Large intestine (tissue), 3 donors: ENCODE measurements at regions not wholly inside any gene's neighbourhood (a gene's known extent, or its start where the extent isn't known, plus 50 kb on each side); places are given as distances from the start of the nearest gene placed in this dataset.
"Not testable (repeated sequence)": the region's sequence is repeated elsewhere in the genome, so short reads cannot be mapped to it uniquely, and the experiment has no call there.

ENCODE experiments used
- DNase-seq, 2 donors: peaks; one replicate each; pipeline versions ENCODE4 v3.0.0 to v3.0.0-alpha.2; 2013
- H3K27ac ChIP-seq: one replicate; pipeline ENCODE4 v1.5.1; 2013; ENCODE audit warnings: low read length
- H3K27me3 ChIP-seq: 2 replicates; pipeline ENCODE4 v1.6.1; 2013; ENCODE audit warnings: low read length; ENCODE audit not compliant: control insufficient read depth, insufficient read depth
- H3K36me3 ChIP-seq: 2 replicates; pipeline ENCODE4 v1.6.1; 2013; ENCODE audit warnings: low read length; ENCODE audit not compliant: control insufficient read depth, insufficient read depth
- H3K4me1 ChIP-seq: one replicate; pipeline ENCODE4 v1.6.1; 2013; ENCODE audit warnings: low read length; ENCODE audit not compliant: control insufficient read depth, insufficient read depth
- H3K4me3 ChIP-seq: one replicate; pipeline ENCODE4 v1.5.1; 2013; ENCODE audit warnings: low read length
- H3K9me3 ChIP-seq: one replicate; pipeline ENCODE4 v1.6.1; 2013; ENCODE audit warnings: mild to moderate bottlenecking, low read depth, low read length, moderate library complexity; ENCODE audit not compliant: control insufficient read depth
- WGBS: methylation state at CpG from one replicate; pipeline ENCODE4 v1.1.5; 2013; ENCODE audit warnings: low lambda C conversion rate; ENCODE audit not compliant: insufficient coverage; 5-methylcytosine and 5-hydroxymethylcytosine counted together

DNA sequence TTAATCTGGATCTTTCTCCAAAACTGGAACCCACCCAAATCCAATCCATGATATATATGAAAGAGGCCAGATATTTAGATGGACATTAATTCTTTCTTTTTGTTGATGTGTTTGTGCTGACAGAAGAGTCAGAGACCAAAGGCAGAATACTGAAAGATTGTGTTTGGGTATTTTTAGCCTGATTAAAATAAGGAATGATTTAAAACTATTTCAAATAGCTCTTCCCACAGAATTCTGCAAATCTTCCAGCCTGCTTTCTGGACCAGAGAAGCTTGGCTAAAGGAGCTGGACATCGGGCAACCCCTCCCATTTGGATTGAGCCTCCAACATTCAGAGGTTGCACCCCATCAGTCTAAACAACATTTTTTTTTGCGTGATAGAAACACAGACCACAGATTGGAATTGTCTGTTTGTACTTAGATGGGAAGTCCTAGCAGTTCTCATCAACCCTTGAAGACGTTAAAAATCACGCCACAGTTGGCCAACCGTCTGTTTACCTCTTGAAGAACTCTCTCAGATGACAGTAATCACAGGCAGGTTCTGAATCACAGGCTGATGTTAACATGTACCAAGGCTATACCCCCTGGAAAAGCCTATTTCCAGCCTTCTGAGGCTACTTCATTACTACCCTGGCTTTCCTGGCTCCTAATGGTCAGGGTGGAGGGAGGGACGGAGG is 155.2 kb upstream of the NRP1 start:
- no peaks in the 10 kb centered on the region for H3K4me1 ChIP-seq
- no CpG with 5 or more reads among the region's 6 CpGs for WGBS
- no peak overlapping the region for H3K27ac ChIP-seq
- no peak for DNase-seq
- H3K27me3 ChIP-seq = no peaks in the 10 kb centered on the region
- no peaks in the 10 kb centered on the region for H3K9me3 ChIP-seq
- no peaks in the 10 kb centered on the region for H3K36me3 ChIP-seq
- H3K4me3 ChIP-seq = no peak overlapping the region

DNA sequence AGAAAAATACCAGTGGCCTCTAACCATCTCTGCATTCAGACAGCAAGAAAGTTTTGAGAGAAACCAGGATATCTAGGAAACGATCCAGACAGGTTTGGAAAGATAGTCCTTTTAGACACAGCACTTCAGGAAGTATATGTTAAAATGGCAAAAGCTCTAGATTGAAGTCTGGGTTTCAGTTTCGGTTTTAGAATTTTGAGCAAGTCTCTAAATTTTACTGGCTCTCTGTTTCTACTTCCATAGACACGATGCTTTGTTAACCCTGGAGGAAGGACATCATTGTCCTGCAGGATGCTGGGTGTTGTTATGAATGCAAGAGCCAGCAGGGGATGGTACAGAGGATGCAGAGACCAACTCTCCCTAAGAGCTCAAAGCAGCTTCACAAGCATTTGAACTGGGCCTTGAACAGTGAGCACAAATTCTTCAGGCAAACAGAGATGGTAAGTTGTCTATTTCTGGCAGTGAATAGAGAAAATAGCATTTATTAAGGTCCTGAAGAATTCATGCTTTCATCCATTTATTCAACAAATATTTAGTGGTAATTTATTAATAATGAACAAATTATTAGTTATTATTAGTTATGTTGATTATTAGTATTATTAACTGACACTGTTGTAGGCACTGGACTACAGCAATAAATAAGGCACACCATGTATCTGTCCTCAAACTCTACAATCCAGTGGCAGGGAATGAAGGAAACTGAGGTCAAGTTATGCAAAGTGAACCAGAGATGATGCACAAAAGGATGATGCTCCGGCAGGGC is 152.7 kb upstream of the NRP1 start:
- H3K27ac ChIP-seq = no peak overlapping the region
- H3K27me3 ChIP-seq = no peaks in the 10 kb centered on the region
- H3K4me3 ChIP-seq = no peak overlapping the region
- no peaks in the 10 kb centered on the region for H3K36me3 ChIP-seq
- DNase-seq = no peak
- H3K4me1 ChIP-seq = no peaks in the 10 kb centered on the region
- 70% methylated on average over 2 of the region's 4 CpGs for WGBS
- no peaks in the 10 kb centered on the region for H3K9me3 ChIP-seq

DNA sequence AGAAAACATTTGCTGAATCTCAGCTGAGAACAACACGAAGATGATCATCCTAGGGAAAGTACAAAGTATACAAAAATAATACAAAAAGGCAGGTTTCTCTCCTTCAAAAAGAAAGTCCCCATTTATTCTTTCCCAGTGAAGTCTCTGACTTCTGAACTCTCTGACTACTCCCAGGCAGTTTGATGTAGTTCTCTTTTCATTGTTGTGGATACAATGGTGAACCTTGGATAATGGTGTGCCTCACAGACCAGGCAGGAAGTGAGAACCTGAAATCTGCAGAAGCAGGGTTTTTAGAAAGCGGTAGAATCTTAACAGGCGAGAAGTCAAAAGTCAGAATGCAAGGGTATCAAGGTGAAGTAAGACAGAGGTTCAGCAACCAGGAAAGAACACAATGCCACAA is 150.8 kb upstream of the NRP1 start:
- no peak for DNase-seq
- Histone ChIP-seq H3K36me3 (no peaks in the 10 kb centered on the region), H3K4me1 (no peaks in the 10 kb centered on the region), H3K27me3 (no peaks in the 10 kb centered on the region), H3K9me3 (peaks cover 2% of the 10 kb centered on the region), H3K27ac (no peak overlapping the region), H3K4me3 (no peak overlapping the region)
- WGBS = 60% methylated on average over 1 of the region's 3 CpGs

DNA sequence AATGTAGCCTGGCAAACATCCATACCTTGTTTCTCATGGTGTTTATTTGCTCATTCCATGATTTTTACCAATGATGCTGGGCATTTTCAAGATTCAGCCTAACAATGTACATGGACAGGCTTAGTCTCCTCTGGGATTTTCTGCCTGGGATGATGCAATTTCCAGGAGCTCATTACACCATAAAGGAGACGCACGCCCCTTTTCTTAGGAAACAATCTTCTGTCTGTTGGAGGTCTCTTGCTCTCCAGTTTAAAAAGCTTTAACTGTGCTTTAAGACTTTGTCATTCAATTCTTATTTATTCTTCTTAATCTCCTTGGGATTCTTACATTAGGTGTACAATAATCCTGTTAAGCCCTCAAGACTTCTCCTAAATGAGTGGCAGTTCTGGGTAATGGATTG is 150.3 kb upstream of the NRP1 start:
- Histone ChIP-seq H3K4me3 (no peak overlapping the region), H3K27me3 (no peaks in the 10 kb centered on the region), H3K4me1 (no peaks in the 10 kb centered on the region), H3K27ac (no peak overlapping the region), H3K9me3 (peaks cover 4% of the 10 kb centered on the region), H3K36me3 (no peaks in the 10 kb centered on the region)
- DNase-seq = no peak
- 40% methylated on average over 1 of the region's 2 CpGs for WGBS

DNA sequence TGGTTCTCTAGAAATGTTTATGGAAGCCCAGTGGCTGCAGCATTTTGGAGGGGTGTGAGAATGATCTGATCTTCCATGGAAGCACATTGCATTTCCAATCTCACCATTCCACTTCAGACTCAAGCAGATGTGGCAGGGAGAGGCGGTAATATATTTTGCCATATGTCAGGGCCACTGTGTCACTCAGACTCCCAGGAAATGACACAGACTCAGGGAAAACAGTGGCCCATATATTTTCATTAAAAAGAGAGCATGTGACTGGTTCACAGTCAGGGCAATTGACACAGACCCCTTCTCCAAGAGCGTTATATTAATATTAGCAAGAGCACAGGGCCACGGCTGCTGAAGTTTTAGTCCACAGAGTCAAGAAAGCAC is 149.3 kb upstream of the NRP1 start:
- Histone ChIP-seq H3K36me3 (no peaks in the 10 kb centered on the region), H3K27ac (no peak overlapping the region), H3K9me3 (peaks cover 4% of the 10 kb centered on the region), H3K4me1 (no peaks in the 10 kb centered on the region), H3K4me3 (no peak overlapping the region), H3K27me3 (no peaks in the 10 kb centered on the region)
- DNase-seq = no peak
- whole genome bisulfite sequencing = no CpG with 5 or more reads among the region's 3 CpGs

DNA sequence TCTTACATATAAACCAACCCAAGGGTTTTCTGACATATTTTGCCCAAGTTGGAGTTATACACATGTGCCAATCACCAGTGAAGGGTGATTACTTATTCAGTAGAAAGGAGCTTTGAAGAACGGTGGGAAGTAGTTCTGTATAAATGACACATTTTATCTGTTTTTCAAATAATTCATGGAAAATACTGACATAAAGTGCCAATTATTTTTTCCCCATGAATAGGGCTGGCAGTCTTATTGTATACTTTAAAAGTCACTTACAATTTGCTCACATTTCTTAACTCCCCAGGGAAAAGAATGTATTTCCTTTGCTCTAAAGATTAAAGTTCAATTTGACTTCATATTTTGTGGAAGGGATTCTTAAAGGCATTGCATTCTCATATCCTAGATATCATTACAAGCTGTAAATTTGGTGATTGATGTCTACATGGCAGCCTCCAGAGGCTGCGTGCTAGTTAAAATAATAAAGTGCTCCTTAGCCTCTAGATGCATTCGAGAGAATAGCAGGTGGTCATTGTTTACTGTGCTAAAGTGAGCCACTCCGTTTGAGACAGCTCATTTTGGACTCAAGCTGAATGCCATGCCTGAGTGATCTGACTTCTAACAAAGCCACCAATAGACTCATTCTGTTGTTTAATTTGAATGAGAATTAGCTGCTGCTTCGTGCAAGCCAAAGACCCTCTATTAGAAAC is 148.8 kb upstream of the NRP1 start:
- H3K27me3 ChIP-seq = no peaks in the 10 kb centered on the region
- no peak overlapping the region for H3K4me3 ChIP-seq
- peaks cover 4% of the 10 kb centered on the region for H3K9me3 ChIP-seq
- H3K36me3 ChIP-seq = no peaks in the 10 kb centered on the region
- DNase-seq = no peak
- H3K27ac ChIP-seq = no peak overlapping the region
- no peaks in the 10 kb centered on the region for H3K4me1 ChIP-seq
- 86% methylated on average over 1 of the region's 5 CpGs for WGBS

DNA sequence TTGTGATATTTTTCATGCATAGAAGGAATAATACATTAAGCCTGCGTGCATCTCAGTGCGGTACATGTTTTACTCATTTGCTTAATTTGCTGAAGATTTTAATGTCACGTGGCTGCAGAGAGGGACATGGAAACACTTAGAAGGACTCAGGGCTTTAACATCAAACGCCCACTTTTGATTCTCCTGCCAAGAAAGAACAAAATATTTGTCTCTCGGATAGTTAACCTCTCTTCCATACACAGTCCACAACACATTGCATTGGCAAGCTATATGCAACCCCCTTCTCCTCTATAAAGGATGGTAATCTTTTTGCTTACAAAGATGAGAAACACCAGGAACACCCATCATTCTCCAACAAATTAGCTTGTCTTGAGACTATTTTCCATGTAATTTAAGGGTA is 148.0 kb upstream of the NRP1 start:
- Histone ChIP-seq H3K9me3 (peaks cover 4% of the 10 kb centered on the region), H3K36me3 (no peaks in the 10 kb centered on the region), H3K4me3 (no peak overlapping the region), H3K4me1 (no peaks in the 10 kb centered on the region), H3K27me3 (no peaks in the 10 kb centered on the region), H3K27ac (no peak overlapping the region)
- WGBS = no CpG with 5 or more reads among the region's 5 CpGs
- no peak for DNase-seq

DNA sequence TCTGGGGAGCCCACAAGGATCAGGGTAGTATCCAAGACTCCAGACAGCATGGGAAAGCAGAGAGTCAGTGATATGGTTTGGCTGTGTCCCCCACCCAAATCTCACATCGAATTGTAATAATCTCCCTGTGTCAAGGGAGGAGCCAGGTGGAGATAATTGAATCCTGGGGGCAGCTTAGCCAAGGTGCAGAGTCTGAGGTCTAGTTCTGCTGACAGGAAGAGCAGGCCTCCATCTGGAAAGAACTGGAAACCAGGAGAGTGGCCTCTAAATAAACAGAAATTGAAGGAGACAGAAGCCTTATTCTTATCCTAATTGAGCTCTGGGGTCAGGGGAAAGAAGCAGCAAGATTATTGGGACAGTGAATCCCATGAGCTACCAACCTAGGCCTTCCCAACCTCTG is 146.7 kb upstream of the NRP1 start:
- Histone ChIP-seq H3K36me3 (no peaks in the 10 kb centered on the region), H3K4me1 (no peaks in the 10 kb centered on the region), H3K9me3 (peaks cover 4% of the 10 kb centered on the region), H3K27ac (no peak overlapping the region), H3K27me3 (no peaks in the 10 kb centered on the region), H3K4me3 (no peak overlapping the region)
- DNase-seq = no peak
- 80% methylated on average over 1 of the region's 1 CpG for WGBS

DNA sequence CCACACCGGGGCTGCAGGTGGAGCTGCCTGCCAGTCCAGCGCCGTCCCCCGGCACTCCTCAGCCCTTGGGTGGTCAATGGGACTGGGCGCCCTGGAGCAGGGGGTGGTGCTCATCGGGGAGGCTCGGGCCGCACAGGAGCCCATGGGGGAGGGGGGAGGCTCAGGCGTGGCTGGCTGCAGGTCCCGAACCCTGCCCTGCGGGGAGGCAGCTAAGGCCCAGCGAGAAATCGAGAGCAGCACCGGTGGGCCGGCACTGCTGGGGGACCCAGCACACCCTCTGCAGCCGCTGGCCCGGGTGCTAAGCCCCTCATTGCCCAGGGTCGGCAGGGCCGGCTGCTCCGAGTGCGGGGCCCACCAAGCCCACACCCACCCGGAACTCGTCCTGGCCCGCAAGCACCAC is 145.9 kb upstream of the NRP1 start:
- not testable (repeated sequence) for H3K9me3 ChIP-seq, H3K36me3 ChIP-seq, H3K4me1 ChIP-seq, H3K27me3 ChIP-seq, H3K27ac ChIP-seq, H3K4me3 ChIP-seq, DNase-seq
- no CpG with 5 or more reads among the region's 24 CpGs for WGBS

DNA sequence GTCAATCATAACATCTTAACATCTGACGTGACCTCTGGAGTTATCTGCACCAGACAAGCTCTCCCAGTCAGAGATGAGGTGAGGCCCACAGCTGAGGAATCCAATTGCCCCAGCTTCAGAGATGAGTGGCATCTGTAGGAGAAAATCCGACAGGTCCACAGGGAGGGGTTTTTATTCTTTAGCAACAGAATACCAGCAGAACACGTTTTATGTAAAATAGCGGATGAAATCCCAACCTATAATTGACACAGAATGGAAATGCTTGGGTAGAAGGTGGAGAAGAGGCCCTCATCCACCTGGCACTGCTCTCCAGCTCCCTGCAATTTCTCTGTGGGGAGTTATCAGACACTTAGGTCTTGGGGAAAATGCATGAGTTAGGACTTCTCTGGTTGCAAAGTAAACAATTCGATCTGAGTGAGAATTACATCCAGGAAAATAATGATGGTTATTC is 144.2 kb upstream of the NRP1 start:
- no peak overlapping the region for H3K4me3 ChIP-seq
- H3K27me3 ChIP-seq = peaks cover 3% of the 10 kb centered on the region
- DNase-seq = no peak
- no peak overlapping the region for H3K27ac ChIP-seq
- no peaks in the 10 kb centered on the region for H3K4me1 ChIP-seq
- H3K36me3 ChIP-seq = no peaks in the 10 kb centered on the region
- peaks cover 4% of the 10 kb centered on the region for H3K9me3 ChIP-seq
- no CpG with 5 or more reads among the region's 5 CpGs for WGBS
